ENCODE measurements at regions not wholly inside any gene's neighbourhood (a gene's known extent, or its start where the extent isn't known, plus 50 kb on each side); places are given as distances from the start of the nearest gene placed in this dataset.

DNA sequence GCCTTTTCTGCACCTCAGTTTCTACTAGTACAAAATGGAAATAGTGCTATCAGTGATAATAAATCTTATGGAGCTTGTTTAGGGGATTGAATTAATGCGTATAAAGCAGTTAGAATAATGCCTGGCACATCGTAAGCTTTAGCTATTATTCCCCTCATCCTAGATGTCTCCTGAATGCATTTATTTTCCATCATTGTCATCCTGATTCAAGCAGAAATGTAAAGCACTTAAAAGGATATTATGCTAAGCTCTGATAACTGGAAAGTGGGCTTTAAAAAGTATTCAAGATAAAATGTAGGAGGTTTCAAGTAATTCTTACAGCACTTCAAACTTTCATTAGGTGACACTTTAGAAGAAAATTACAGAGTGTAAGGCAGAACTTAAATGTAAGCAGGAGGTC, 178.7 kb downstream of the RBM46 start:
- H2AFZ ChIP-seq (ENCODE audit: low read length), result no peak overlapping the region
- H3K4me1 ChIP-seq (ENCODE audit: insufficient read depth, low read length, poor library complexity, severe bottlenecking), result no peaks in the 10 kb centered on the region
- no peaks in the 10 kb centered on the region for H3K9me2 ChIP-seq (replicated peaks; ENCODE audit: low read depth, low read length)
- H3K79me2 ChIP-seq (ENCODE audit: insufficient read depth, low read length), result no peaks in the 10 kb centered on the region
- H3K4me3 ChIP-seq (ENCODE audit: low read length, poor library complexity, severe bottlenecking), result no peak overlapping the region
- no peaks in the 10 kb centered on the region for H3F3A ChIP-seq (ENCODE audit: low read depth)
- H4K20me1 ChIP-seq (ENCODE audit: insufficient read depth, low read length, poor library complexity, severe bottlenecking), result no peaks in the 10 kb centered on the region
- no peak overlapping the region for H3K9ac ChIP-seq (ENCODE audit: low read depth, low read length, poor library complexity, severe bottlenecking)
- no peaks in the 10 kb centered on the region for H3K27me3 ChIP-seq (ENCODE audit: insufficient read depth, low read length, poor library complexity, severe bottlenecking)
- TF ChIP-seq, protein P1, sequence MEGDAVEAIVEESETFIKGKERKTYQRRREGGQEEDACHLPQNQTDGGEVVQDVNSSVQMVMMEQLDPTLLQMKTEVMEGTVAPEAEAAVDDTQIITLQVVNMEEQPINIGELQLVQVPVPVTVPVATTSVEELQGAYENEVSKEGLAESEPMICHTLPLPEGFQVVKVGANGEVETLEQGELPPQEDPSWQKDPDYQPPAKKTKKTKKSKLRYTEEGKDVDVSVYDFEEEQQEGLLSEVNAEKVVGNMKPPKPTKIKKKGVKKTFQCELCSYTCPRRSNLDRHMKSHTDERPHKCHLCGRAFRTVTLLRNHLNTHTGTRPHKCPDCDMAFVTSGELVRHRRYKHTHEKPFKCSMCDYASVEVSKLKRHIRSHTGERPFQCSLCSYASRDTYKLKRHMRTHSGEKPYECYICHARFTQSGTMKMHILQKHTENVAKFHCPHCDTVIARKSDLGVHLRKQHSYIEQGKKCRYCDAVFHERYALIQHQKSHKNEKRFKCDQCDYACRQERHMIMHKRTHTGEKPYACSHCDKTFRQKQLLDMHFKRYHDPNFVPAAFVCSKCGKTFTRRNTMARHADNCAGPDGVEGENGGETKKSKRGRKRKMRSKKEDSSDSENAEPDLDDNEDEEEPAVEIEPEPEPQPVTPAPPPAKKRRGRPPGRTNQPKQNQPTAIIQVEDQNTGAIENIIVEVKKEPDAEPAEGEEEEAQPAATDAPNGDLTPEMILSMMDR (conservative IDR thresholded peaks at IDR 0.05; ENCODE audit: low read length), result no peak
- no peak for TF ChIP-seq EZH2phosphoT487 (IDR thresholded peaks at IDR 0.05; ENCODE audit: borderline replicate concordance)
- H3K36me3 ChIP-seq (ENCODE audit: insufficient read depth, low read length), result no peaks in the 10 kb centered on the region
- no peak overlapping the region for H3K4me2 ChIP-seq (ENCODE audit: low read depth, low read length, poor library complexity, severe bottlenecking)
- H3K9me3 ChIP-seq (ENCODE audit: insufficient read depth, low read depth, low read length), result no peaks in the 10 kb centered on the region

DNA sequence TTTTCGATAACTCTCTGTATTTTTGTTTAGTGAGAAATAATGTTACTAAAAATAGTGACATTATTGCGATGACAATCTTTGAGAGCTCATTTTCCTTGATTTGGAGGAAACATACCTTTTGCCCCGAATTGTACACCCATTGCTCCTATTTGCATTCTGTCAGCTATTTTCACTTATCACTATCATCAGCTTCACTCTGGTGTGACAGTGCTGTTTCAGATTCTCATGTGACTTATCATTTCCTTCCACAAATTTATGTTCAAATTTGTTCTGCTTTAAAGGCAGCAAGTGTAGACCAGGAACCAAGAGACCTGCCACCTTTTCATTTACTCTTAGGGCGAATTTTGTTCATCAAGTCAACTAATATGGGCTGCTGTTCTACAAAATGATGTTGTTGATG, 179.4 kb downstream of the RBM46 start:
- no peaks in the 10 kb centered on the region for H3K79me2 ChIP-seq (ENCODE audit: insufficient read depth, low read length)
- H3K9ac ChIP-seq (ENCODE audit: low read depth, low read length, poor library complexity, severe bottlenecking), result no peak overlapping the region
- H3K9me2 ChIP-seq (replicated peaks; ENCODE audit: low read depth, low read length), result no peaks in the 10 kb centered on the region
- no peaks in the 10 kb centered on the region for H3F3A ChIP-seq (ENCODE audit: low read depth)
- H4K20me1 ChIP-seq (ENCODE audit: insufficient read depth, low read length, poor library complexity, severe bottlenecking), result no peaks in the 10 kb centered on the region
- TF ChIP-seq, protein P1 (conservative IDR thresholded peaks at IDR 0.05; ENCODE audit: low read length), result no peak
- no peak for TF ChIP-seq EZH2phosphoT487 (IDR thresholded peaks at IDR 0.05; ENCODE audit: borderline replicate concordance)
- H3K9me3 ChIP-seq (ENCODE audit: insufficient read depth, low read depth, low read length), result no peaks in the 10 kb centered on the region
- H3K4me2 ChIP-seq (ENCODE audit: low read depth, low read length, poor library complexity, severe bottlenecking), result no peak overlapping the region
- no peaks in the 10 kb centered on the region for H3K27me3 ChIP-seq (ENCODE audit: insufficient read depth, low read length, poor library complexity, severe bottlenecking)
- H3K4me1 ChIP-seq (ENCODE audit: insufficient read depth, low read length, poor library complexity, severe bottlenecking), result no peaks in the 10 kb centered on the region
- H3K4me3 ChIP-seq (ENCODE audit: low read length, poor library complexity, severe bottlenecking), result no peak overlapping the region
- H2AFZ ChIP-seq (ENCODE audit: low read length), result no peak overlapping the region
- no peaks in the 10 kb centered on the region for H3K36me3 ChIP-seq (ENCODE audit: insufficient read depth, low read length)

DNA sequence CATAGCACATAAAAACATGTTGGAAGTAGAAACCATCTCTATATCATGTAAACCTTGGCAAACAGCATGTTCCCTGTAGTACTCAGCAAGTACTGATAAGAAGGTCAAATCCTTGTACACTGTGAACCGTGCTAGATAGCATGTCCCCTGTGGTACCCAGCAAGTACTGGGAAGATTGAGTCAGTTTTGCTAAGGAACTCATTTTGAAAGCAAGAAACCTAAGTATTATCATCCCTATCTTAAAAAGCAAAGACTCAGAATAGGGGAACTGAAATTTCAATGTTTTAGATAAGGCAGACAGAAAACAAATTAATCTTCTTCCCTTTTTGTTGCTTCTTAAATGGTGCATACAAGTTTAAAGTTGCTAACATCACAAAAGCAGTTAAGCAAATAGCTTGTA, 180.2 kb downstream of the RBM46 start:
- Histone ChIP-seq H3K79me2 (ENCODE audit: insufficient read depth, low read length) (no peaks in the 10 kb centered on the region), H3K27me3 (ENCODE audit: insufficient read depth, low read length, poor library complexity, severe bottlenecking) (no peaks in the 10 kb centered on the region), H4K20me1 (ENCODE audit: insufficient read depth, low read length, poor library complexity, severe bottlenecking) (no peaks in the 10 kb centered on the region), H3K9me3 (ENCODE audit: insufficient read depth, low read depth, low read length) (no peaks in the 10 kb centered on the region), H3K9me2 (replicated peaks; ENCODE audit: low read depth, low read length) (no peaks in the 10 kb centered on the region), H2AFZ (ENCODE audit: low read length) (no peak overlapping the region), H3K4me3 (ENCODE audit: low read length, poor library complexity, severe bottlenecking) (no peak overlapping the region), H3K9ac (ENCODE audit: low read depth, low read length, poor library complexity, severe bottlenecking) (no peak overlapping the region), H3K4me1 (ENCODE audit: insufficient read depth, low read length, poor library complexity, severe bottlenecking) (no peaks in the 10 kb centered on the region), H3K36me3 (ENCODE audit: insufficient read depth, low read length) (no peaks in the 10 kb centered on the region), H3F3A (ENCODE audit: low read depth) (no peaks in the 10 kb centered on the region), H3K4me2 (ENCODE audit: low read depth, low read length, poor library complexity, severe bottlenecking) (no peak overlapping the region)
- TF ChIP-seq, protein P1 (conservative IDR thresholded peaks at IDR 0.05; ENCODE audit: low read length), result no peak
- no peak for TF ChIP-seq EZH2phosphoT487 (IDR thresholded peaks at IDR 0.05; ENCODE audit: borderline replicate concordance)

Measured in Loucy (cell line).